ENCODE measurements at regions not wholly inside any gene's neighbourhood (a gene's known extent, or its start where the extent isn't known, plus 50 kb on each side); places are given as distances from the start of the nearest gene placed in this dataset.
A peak's percentile ranks its signal among the peaks of the same experiment; 100 is the strongest.

DNA sequence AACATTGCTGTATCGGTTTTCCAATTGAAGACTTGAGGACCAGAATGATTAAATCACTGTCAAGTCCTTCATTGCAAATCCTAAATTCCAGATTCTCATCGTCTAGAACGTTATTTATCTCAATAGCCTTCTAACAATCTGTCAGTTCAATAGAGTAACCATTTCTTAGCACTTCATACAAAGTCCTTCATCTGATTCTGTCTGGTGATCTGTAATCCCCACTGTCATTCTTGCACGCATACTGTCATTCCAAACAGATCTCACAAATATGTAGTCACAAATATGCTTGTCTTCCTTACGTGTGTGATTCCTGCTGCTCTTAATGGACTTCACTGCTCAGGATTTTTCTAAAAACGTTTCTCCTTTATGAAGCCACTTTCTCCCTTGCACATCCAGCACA is 1197.5 kb downstream of the EFNB2 start:
- DNase-seq: no peak
- Mint-ChIP-seq H3K36me3 (ENCODE audit: low read depth) (peaks cover 10% of the 10 kb centered on the region; the same call in 1 of the 2 replicates), H3K27me3 (ENCODE audit: insufficient read depth) (no peaks in the 10 kb centered on the region; the same call in 1 of the 2 replicates), H3K4me3 (peak overlapping the region; percentile 10; the same call in 1 of the 2 replicates), H3K4me1 (ENCODE audit: low read depth) (peaks cover 70% of the 10 kb centered on the region), H3K27ac (peak overlapping the region; percentile 19; the same call in 1 of the 2 replicates), H3K9me3 (peaks cover 16% of the 10 kb centered on the region)
- TF ChIP-seq, protein P1, sequence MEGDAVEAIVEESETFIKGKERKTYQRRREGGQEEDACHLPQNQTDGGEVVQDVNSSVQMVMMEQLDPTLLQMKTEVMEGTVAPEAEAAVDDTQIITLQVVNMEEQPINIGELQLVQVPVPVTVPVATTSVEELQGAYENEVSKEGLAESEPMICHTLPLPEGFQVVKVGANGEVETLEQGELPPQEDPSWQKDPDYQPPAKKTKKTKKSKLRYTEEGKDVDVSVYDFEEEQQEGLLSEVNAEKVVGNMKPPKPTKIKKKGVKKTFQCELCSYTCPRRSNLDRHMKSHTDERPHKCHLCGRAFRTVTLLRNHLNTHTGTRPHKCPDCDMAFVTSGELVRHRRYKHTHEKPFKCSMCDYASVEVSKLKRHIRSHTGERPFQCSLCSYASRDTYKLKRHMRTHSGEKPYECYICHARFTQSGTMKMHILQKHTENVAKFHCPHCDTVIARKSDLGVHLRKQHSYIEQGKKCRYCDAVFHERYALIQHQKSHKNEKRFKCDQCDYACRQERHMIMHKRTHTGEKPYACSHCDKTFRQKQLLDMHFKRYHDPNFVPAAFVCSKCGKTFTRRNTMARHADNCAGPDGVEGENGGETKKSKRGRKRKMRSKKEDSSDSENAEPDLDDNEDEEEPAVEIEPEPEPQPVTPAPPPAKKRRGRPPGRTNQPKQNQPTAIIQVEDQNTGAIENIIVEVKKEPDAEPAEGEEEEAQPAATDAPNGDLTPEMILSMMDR (IDR thresholded peaks at IDR 0.05): no peak

DNA sequence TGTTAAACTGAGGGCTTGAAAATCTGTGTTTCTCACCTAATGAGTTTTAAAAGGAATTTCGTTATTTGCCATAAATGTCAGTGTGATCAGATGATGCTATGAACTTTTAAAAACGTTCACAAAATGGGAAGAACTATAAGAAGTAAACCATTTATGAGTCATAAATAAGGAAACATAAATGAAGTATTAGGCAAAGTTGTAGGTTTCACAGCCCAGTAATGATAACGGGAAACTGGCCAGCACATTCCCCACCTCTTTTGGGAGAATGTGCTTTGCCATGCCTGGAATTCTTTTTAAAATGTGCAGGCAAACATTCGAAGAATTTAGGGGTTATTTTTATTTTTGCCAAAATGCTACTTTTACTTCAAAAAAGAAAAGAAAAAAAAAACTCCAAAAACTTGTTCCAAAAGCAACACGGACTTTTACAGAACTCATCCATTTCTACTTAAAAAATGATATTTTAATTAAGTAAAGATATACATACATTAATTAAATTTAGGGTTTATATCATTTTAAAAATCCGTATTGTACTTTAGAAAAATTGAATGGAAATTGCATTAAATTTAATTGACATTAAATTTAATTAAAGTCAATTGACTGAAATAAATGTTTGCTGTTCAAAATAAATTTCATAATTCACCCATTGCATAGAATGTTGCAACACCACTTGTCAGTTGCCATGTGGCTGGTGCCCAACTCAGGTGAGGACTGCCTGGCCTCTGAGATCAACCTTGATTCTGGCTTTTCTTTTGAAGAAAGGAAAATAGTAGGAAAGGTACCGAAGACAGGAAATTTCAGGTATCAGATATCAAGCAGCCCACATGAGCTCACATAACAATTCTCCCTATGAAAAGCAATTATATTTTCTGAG is 1198.5 kb downstream of the EFNB2 start:
- Mint-ChIP-seq H3K36me3 (ENCODE audit: low read depth) (peaks cover 10% of the 10 kb centered on the region; the same call in 1 of the 2 replicates), H3K27me3 (ENCODE audit: insufficient read depth) (no peaks in the 10 kb centered on the region; the same call in 1 of the 2 replicates), H3K4me1 (ENCODE audit: low read depth) (peaks cover 63% of the 10 kb centered on the region), H3K27ac (peak overlapping the region; percentile 66; the same call in 1 of the 2 replicates), H3K4me3 (peak overlapping the region; percentile 42; the same call in 1 of the 2 replicates), H3K9me3 (peaks cover 16% of the 10 kb centered on the region)
- TF ChIP-seq, protein P1 (IDR thresholded peaks at IDR 0.05): no peak
- DNase-seq: no peak

DNA sequence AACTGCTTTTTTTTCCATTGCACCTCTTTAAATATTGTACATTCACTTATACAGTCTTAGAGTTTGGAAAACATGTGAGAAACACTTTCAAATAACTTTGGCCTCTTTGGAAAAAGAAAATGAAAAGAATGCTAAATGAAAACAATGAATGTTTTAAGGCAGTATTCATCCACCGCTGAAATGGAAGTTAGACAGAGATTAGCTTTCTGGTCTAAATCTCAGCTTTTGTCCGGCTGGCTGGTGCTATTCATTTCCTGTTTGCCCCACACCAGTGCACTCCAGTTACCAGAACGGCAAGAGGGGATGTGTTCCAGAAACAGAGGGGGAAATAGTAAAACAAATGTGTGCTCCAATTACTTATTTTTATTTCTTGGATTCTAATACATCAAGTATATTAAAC is 1201.3 kb downstream of the EFNB2 start:
- H3K27me3 Mint-ChIP-seq (ENCODE audit: insufficient read depth): no peaks in the 10 kb centered on the region; the same call in 1 of the 2 replicates
- peak; percentile 13 for DNase-seq
- H3K9me3 Mint-ChIP-seq: peaks cover 20% of the 10 kb centered on the region
- peak overlapping the region; percentile 71 for H3K27ac Mint-ChIP-seq
- TF ChIP-seq, protein P1 (IDR thresholded peaks at IDR 0.05): no peak
- H3K4me1 Mint-ChIP-seq (ENCODE audit: low read depth): peaks cover 59% of the 10 kb centered on the region
- H3K36me3 Mint-ChIP-seq (ENCODE audit: low read depth): peaks cover 17% of the 10 kb centered on the region; the same call in 1 of the 2 replicates
- H3K4me3 Mint-ChIP-seq: peak overlapping the region; percentile 58; the same call in 1 of the 2 replicates

DNA sequence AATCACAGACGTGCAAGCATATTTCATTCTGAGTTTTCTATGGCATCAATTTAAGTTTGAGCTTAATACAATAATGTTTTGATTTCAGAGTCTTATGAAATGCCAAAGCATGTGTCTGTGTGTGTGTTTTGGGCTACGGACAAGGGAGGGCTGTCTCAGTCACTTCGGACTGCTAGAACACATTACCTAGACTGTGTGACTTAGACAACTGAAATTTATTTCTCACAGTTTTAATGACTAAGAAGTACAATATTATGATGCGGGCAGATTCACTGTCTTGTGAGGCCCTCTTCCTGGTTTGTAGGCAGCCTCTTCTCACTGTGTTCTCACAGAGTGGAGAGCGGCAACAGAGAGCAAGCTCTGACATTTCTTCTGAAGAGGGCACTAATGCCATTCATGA is 1202.0 kb downstream of the EFNB2 start:
- H3K27me3 Mint-ChIP-seq (ENCODE audit: insufficient read depth): no peaks in the 10 kb centered on the region; the same call in 1 of the 2 replicates
- DNase-seq: no peak
- H3K36me3 Mint-ChIP-seq (ENCODE audit: low read depth): peaks cover 21% of the 10 kb centered on the region; the same call in 1 of the 2 replicates
- peaks cover 53% of the 10 kb centered on the region for H3K4me1 Mint-ChIP-seq (ENCODE audit: low read depth)
- H3K4me3 Mint-ChIP-seq: no peak overlapping the region
- TF ChIP-seq, protein P1 (IDR thresholded peaks at IDR 0.05): no peak
- peaks cover 25% of the 10 kb centered on the region for H3K9me3 Mint-ChIP-seq
- H3K27ac Mint-ChIP-seq: peak overlapping the region; percentile 71

DNA sequence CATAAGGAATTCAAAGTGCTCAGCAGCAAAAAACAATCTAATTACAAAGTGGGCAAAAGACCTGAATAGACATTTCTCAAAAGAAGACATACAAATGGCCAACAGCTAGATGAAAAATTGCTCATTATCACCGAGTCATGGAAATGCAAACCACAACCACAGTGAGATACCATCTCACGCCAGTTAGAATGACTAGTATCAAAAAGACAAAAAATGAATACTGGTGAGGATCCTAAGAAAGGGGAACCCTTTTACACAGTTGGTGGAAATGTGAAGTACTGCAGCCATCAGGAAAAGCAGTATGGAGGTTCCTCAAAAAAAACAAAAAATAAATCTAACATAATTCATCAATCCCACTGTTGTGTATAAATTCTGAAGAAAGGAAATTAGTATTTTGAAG is 1206.1 kb downstream of the EFNB2 start:
- Mint-ChIP-seq H3K27ac (no peak overlapping the region), H3K4me1 (ENCODE audit: low read depth) (peaks cover 33% of the 10 kb centered on the region), H3K36me3 (ENCODE audit: low read depth) (peaks cover 15% of the 10 kb centered on the region; the same call in 1 of the 2 replicates), H3K27me3 (ENCODE audit: insufficient read depth) (no peaks in the 10 kb centered on the region; the same call in 1 of the 2 replicates), H3K9me3 (peaks cover 14% of the 10 kb centered on the region), H3K4me3 (no peak overlapping the region)
- no peak for DNase-seq
- TF ChIP-seq, protein P1 (IDR thresholded peaks at IDR 0.05): no peak; the same call in 1 of the 2 replicates
